HEK293 (cell line): ENCODE measurements at regions not wholly inside any gene's neighbourhood (a gene's known extent, or its start where the extent isn't known, plus 50 kb on each side); places are given as distances from the start of the nearest gene placed in this dataset.

ENCODE experiments used
- CTCF ChIA-PET: fragments of 350-600 bp; formaldehyde crosslinking; extraction: SDS; loops from one replicate; lab custom pipeline; 2021; ENCODE audit warnings: antibody characterized with exemption; lab: Yijun Ruan, JAX
- POLR2A ChIA-PET: fragments of 300-600 bp; formaldehyde crosslinking; extraction: SDS; loops from one replicate; lab custom pipeline; 2020; ENCODE audit warnings: antibody characterized with exemption, inconsistent platforms; lab: Yijun Ruan, JAX
- H3K27ac ChIP-seq: fragments of 200-500 bp; sonication (Bioruptor generic); 2 replicates; pipeline ENCODE4 v1.5.1; 2014; ENCODE audit warnings: low read depth, low read length, control low read depth, inconsistent platforms; ENCODE audit errors: extremely low read depth
- H3K36me3 ChIP-seq, 2 experiments: fragments of 200-500 bp in 1 of 2; sonication (Bioruptor generic) in 1 of 2; 1 replicate in 1 of 2; 2 replicates in 1 of 2; pipeline ENCODE4 v1.5.1; 2014 to 2017; ENCODE audit warnings: inconsistent platforms in 2 of 2, low read length in 2 of 2; ENCODE audit not compliant: control insufficient read depth in 2 of 2, insufficient read depth in 1 of 2
- H3K4me1 ChIP-seq: fragments of 200-500 bp; sonication (Bioruptor generic); 2 replicates; pipeline ENCODE4 v1.5.1; 2014; ENCODE audit warnings: mild to moderate bottlenecking, low read length, inconsistent platforms; ENCODE audit not compliant: control insufficient read depth, insufficient read depth
- H3K4me3 ChIP-seq: 2 replicates; pipeline ENCODE4 v1.5.1; 2011; ENCODE audit warnings: low read depth, mild to moderate bottlenecking, control low read depth, low read length, moderate library complexity
- H3K9me3 ChIP-seq: fragments of 200-500 bp; sonication (Bioruptor generic); 2 replicates; pipeline ENCODE4 v1.5.1; 2014; ENCODE audit warnings: low read depth, low read length, inconsistent platforms; ENCODE audit not compliant: control insufficient read depth, insufficient read depth
- KLF8 ChIP-seq: fragments of 450-650 bp; formaldehyde crosslinking; IDR thresholded peaks from 2 replicates; pipeline ENCODE4 v1.5.1; 2016; ENCODE audit warnings: missing biosample characterization, missing genetic modification characterization
- MEIS1 ChIP-seq: sonication (generic); formaldehyde crosslinking; IDR thresholded peaks from 2 replicates; pipeline ENCODE4 v1.8.1; 2022; ENCODE audit warnings: missing genetic modification reagents, mild to moderate bottlenecking, borderline replicate concordance
- RBAK ChIP-seq: fragments of 450-650 bp; formaldehyde crosslinking; IDR thresholded peaks from 2 replicates; pipeline ENCODE4 v1.5.1; 2016; ENCODE audit warnings: missing biosample characterization, missing genetic modification characterization
- TCF7L2 ChIP-seq: IDR thresholded peaks from 2 replicates; pipeline ENCODE4 v1.6.1; 2011; ENCODE audit warnings: low read depth, mild to moderate bottlenecking, inconsistent platforms, low read length, moderate library complexity, borderline replicate concordance
- ZBTB21 ChIP-seq: fragments of 450-650 bp; formaldehyde crosslinking; IDR thresholded peaks from 2 replicates; pipeline ENCODE4 v1.5.1; 2017; ENCODE audit warnings: missing biosample characterization, missing genetic modification characterization
- ZBTB48 ChIP-seq: fragments of 450-650 bp; formaldehyde crosslinking; IDR thresholded peaks from 2 replicates; pipeline ENCODE4 v1.5.1; 2016; ENCODE audit warnings: missing biosample characterization, missing genetic modification characterization
- ZBTB7A ChIP-seq: fragments of 450-650 bp; formaldehyde crosslinking; IDR thresholded peaks from 2 replicates; pipeline ENCODE4 v1.5.1; 2016; ENCODE audit warnings: low read depth, missing biosample characterization, missing genetic modification characterization
- ZNF121 ChIP-seq: fragments of 450-650 bp; formaldehyde crosslinking; IDR thresholded peaks from 2 replicates; pipeline ENCODE4 v1.5.1; 2016; ENCODE audit warnings: missing biosample characterization, missing genetic modification characterization
- ZNF174 ChIP-seq: fragments of 450-650 bp; formaldehyde crosslinking; IDR thresholded peaks from 2 replicates; pipeline ENCODE4 v1.5.0; 2017; ENCODE audit warnings: missing biosample characterization, mild to moderate bottlenecking, missing genetic modification characterization
- ZNF23 ChIP-seq: fragments of 450-650 bp; formaldehyde crosslinking; IDR thresholded peaks from 2 replicates; pipeline ENCODE4 v1.5.1; 2016; ENCODE audit warnings: missing biosample characterization, missing genetic modification characterization, borderline replicate concordance
- ZNF24 ChIP-seq: fragments of 450-650 bp; formaldehyde crosslinking; IDR thresholded peaks from 2 replicates; pipeline ENCODE4 v1.5.1; 2016; ENCODE audit warnings: missing biosample characterization, missing genetic modification characterization
- ZNF248 ChIP-seq: fragments of 450-650 bp; formaldehyde crosslinking; IDR thresholded peaks from 2 replicates; pipeline ENCODE4 v1.5.1; 2017; ENCODE audit warnings: missing biosample characterization, missing genetic modification characterization
- ZNF37A ChIP-seq: fragments of 450-650 bp; IDR thresholded peaks from 2 replicates; pipeline ENCODE4 v1.5.1; 2018; ENCODE audit warnings: missing biosample characterization, missing genetic modification characterization
- ZNF394 ChIP-seq: fragments of 450-650 bp; formaldehyde crosslinking; IDR thresholded peaks from 2 replicates; pipeline ENCODE4 v1.5.1; 2016; ENCODE audit warnings: missing biosample characterization, missing genetic modification characterization, mild to moderate bottlenecking, moderate library complexity, borderline replicate concordance
- ZNF501 ChIP-seq: fragments of 450-650 bp; formaldehyde crosslinking; IDR thresholded peaks from 2 replicates; pipeline ENCODE4 v1.5.1; 2016; ENCODE audit warnings: missing biosample characterization, missing genetic modification characterization
- ZNF529 ChIP-seq: fragments of 450-650 bp; formaldehyde crosslinking; IDR thresholded peaks from 2 replicates; pipeline ENCODE4 v1.5.1; 2017; ENCODE audit warnings: missing genetic modification characterization, missing biosample characterization; ENCODE audit not compliant: insufficient replicate concordance
- ZNF670 ChIP-seq: fragments of 450-650 bp; formaldehyde crosslinking; IDR thresholded peaks from 2 replicates; pipeline ENCODE4 v1.5.1; 2016; ENCODE audit warnings: missing biosample characterization, missing genetic modification characterization, low read depth
- ZNF701 ChIP-seq: fragments of 450-650 bp; formaldehyde crosslinking; IDR thresholded peaks from 2 replicates; pipeline ENCODE4 v1.5.1; 2016; ENCODE audit warnings: missing biosample characterization, missing genetic modification characterization
- ZNF830 ChIP-seq: fragments of 450-650 bp; IDR thresholded peaks from 2 replicates; pipeline ENCODE4 v1.5.0; 2018; ENCODE audit warnings: missing biosample characterization, missing genetic modification characterization, low read depth, mild to moderate bottlenecking, moderate library complexity
- ZNF837 ChIP-seq: fragments of 450-650 bp; formaldehyde crosslinking; IDR thresholded peaks from 2 replicates; pipeline ENCODE4 v1.5.1; 2016; ENCODE audit warnings: missing biosample characterization, missing genetic modification characterization
- ZXDB ChIP-seq: fragments of 450-650 bp; formaldehyde crosslinking; IDR thresholded peaks from 2 replicates; pipeline ENCODE4 v1.5.1; 2016; ENCODE audit warnings: missing biosample characterization, missing genetic modification characterization
- TF ChIP-seq, protein P1 (sequence below): fragments of 450-650 bp; formaldehyde crosslinking; IDR thresholded peaks from 2 replicates; pipeline ENCODE4 v1.5.1; 2016; ENCODE audit warnings: missing biosample characterization, missing genetic modification characterization
- TF ChIP-seq, protein P2 (sequence below): fragments of 450-650 bp; formaldehyde crosslinking; IDR thresholded peaks from 2 replicates; pipeline ENCODE4 v1.5.1; 2016; ENCODE audit warnings: missing biosample characterization, missing genetic modification characterization
- TF ChIP-seq, protein P3 (sequence below): fragments of 450-650 bp; formaldehyde crosslinking; IDR thresholded peaks from 2 replicates; pipeline ENCODE4 v1.5.1; 2016; ENCODE audit warnings: missing biosample characterization, missing genetic modification characterization
- TF ChIP-seq, protein P4 (sequence below): fragments of 450-650 bp; formaldehyde crosslinking; IDR thresholded peaks from 2 replicates; pipeline ENCODE4 v1.5.1; 2016; ENCODE audit warnings: missing biosample characterization, missing genetic modification characterization

DNA sequence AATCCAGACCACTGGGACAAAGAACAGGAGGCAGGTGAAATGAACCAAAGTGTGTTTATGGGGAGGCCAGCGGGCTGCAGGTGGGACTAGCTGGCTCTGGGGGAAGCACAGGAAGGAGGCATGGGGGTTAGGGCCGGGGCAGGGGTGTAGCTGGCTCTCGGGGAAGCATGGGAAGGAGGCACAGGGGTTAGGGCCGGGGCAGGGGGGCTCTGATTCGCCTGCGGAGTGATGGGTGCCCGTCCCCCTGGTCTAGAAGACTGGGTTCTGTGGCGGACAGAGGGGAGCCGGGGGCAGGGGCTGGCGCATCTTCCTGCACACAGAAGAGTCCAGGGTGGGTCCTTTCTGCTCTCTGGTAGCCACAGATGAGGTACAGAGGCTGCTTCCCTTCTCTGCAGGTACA is 310.3 kb downstream of the TMEM121 start:
- TF ChIP-seq ZNF37A (tag by site-specific recombination) = no peak
- no peak for TF ChIP-seq TCF7L2
- no peak for TF ChIP-seq ZNF837 (tag by site-specific recombination)
- TF ChIP-seq ZBTB7A (tag by site-specific recombination) = no peak
- no peak for TF ChIP-seq KLF8
- no peak for TF ChIP-seq ZNF121 (tag by site-specific recombination)
- no peak for TF ChIP-seq RBAK (tag by site-specific recombination)
- TF ChIP-seq ZBTB48 (tag by site-specific recombination) = no peak
- TF ChIP-seq, protein P1, sequence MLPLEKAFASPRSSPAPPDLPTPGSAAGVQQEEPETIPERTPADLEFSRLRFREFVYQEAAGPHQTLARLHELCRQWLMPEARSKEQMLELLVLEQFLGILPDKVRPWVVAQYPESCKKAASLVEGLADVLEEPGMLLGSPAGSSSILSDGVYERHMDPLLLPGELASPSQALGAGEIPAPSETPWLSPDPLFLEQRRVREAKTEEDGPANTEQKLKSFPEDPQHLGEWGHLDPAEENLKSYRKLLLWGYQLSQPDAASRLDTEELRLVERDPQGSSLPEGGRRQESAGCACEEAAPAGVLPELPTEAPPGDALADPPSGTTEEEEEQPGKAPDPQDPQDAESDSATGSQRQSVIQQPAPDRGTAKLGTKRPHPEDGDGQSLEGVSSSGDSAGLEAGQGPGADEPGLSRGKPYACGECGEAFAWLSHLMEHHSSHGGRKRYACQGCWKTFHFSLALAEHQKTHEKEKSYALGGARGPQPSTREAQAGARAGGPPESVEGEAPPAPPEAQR (tag by site-specific recombination) = no peak
- TF ChIP-seq ZNF701 = no peak
- no peak for TF ChIP-seq MEIS1 (CRISPR knock-in tag)
- TF ChIP-seq ZNF670 (tag by site-specific recombination) = no peak
- TF ChIP-seq ZNF24 = no peak
- no peak overlapping the region for H3K27ac ChIP-seq
- no peaks in the 10 kb centered on the region for H3K36me3 ChIP-seq
- H3K4me1 ChIP-seq = no peaks in the 10 kb centered on the region
- H3K9me3 ChIP-seq = no peaks in the 10 kb centered on the region
- CTCF ChIA-PET = no interaction called here
- POLR2A ChIA-PET = no interaction called here
- no peak overlapping the region for H3K4me3 ChIP-seq

DNA sequence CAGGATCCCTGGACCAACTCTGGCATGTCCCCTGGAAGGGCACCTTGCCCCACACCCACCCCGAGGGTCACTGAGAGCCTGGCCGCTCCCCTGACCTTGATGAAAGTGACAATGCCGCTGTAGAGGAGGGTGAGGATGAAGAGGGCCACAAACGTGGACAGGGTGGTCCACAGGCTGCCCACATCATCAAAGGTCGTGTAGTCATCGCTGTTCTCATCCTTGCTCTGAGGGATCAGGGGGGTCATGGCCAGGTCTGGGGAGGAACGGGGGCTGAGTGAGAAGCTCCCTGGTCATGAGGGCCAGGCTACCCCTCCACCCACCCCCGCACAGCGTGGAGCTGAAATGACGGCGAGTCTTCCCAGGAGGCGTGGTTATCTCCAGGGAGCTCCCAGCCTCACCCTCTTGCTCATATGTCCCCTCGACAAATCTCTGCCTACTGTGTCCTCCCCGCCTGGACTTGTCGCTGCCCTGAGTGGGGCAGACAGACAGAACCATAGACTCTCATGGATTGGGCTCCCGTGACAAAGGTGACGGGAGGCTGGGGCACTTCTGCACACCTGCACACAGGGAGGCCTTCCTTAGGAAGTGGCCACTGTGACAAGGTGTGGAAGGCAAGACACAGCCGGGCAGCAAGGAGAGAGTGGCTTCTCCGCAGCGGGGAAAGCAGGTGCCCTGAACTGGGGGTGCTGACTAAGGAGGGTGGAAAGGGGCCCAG is 311.1 kb downstream of the TMEM121 start:
- no peak overlapping the region for H3K27ac ChIP-seq
- no peaks in the 10 kb centered on the region for H3K4me1 ChIP-seq
- TF ChIP-seq ZNF23 (tag by site-specific recombination) (no peak), ZNF830 (no peak), ZXDB (no peak), ZNF501 (no peak), ZNF174 (no peak), ZNF529 (tag by site-specific recombination) (no peak), ZNF248 (tag by site-specific recombination) (no peak), ZNF394 (tag by site-specific recombination) (no peak), ZBTB21 (tag by site-specific recombination) (no peak), ZBTB7A (tag by site-specific recombination) (no peak)
- TF ChIP-seq, protein P2, sequence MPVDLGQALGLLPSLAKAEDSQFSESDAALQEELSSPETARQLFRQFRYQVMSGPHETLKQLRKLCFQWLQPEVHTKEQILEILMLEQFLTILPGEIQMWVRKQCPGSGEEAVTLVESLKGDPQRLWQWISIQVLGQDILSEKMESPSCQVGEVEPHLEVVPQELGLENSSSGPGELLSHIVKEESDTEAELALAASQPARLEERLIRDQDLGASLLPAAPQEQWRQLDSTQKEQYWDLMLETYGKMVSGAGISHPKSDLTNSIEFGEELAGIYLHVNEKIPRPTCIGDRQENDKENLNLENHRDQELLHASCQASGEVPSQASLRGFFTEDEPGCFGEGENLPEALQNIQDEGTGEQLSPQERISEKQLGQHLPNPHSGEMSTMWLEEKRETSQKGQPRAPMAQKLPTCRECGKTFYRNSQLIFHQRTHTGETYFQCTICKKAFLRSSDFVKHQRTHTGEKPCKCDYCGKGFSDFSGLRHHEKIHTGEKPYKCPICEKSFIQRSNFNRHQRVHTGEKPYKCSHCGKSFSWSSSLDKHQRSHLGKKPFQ (tag by site-specific recombination) = no peak
- TF ChIP-seq, protein P3, sequence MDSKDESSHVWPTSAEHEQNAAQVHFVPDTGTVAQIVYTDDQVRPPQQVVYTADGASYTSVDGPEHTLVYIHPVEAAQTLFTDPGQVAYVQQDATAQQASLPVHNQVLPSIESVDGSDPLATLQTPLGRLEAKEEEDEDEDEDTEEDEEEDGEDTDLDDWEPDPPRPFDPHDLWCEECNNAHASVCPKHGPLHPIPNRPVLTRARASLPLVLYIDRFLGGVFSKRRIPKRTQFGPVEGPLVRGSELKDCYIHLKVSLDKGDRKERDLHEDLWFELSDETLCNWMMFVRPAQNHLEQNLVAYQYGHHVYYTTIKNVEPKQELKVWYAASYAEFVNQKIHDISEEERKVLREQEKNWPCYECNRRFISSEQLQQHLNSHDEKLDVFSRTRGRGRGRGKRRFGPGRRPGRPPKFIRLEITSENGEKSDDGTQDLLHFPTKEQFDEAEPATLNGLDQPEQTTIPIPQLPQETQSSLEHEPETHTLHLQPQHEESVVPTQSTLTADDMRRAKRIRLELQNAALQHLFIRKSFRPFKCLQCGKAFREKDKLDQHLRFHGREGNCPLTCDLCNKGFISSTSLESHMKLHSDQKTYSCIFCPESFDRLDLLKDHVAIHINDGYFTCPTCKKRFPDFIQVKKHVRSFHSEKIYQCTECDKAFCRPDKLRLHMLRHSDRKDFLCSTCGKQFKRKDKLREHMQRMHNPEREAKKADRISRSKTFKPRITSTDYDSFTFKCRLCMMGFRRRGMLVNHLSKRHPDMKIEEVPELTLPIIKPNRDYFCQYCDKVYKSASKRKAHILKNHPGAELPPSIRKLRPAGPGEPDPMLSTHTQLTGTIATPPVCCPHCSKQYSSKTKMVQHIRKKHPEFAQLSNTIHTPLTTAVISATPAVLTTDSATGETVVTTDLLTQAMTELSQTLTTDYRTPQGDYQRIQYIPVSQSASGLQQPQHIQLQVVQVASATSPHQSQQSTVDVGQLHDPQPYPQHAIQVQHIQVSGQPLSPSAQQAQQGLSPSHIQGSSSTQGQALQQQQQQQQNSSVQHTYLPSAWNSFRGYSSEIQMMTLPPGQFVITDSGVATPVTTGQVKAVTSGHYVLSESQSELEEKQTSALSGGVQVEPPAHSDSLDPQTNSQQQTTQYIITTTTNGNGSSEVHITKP (tag by site-specific recombination) = no peak
- TF ChIP-seq, protein P4, sequence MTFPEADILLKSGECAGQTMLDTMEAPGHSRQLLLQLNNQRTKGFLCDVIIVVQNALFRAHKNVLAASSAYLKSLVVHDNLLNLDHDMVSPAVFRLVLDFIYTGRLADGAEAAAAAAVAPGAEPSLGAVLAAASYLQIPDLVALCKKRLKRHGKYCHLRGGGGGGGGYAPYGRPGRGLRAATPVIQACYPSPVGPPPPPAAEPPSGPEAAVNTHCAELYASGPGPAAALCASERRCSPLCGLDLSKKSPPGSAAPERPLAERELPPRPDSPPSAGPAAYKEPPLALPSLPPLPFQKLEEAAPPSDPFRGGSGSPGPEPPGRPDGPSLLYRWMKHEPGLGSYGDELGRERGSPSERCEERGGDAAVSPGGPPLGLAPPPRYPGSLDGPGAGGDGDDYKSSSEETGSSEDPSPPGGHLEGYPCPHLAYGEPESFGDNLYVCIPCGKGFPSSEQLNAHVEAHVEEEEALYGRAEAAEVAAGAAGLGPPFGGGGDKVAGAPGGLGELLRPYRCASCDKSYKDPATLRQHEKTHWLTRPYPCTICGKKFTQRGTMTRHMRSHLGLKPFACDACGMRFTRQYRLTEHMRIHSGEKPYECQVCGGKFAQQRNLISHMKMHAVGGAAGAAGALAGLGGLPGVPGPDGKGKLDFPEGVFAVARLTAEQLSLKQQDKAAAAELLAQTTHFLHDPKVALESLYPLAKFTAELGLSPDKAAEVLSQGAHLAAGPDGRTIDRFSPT (tag by site-specific recombination) = no peak
- H3K36me3 ChIP-seq = no peaks in the 10 kb centered on the region
- H3K4me3 ChIP-seq = no peak overlapping the region
- no peaks in the 10 kb centered on the region for H3K9me3 ChIP-seq
- POLR2A ChIA-PET = no interaction called here
- CTCF ChIA-PET = interaction anchor here (0.6 kb wide), 1 partner anchor 1390 kb away, joined by 3 read pairs; no protein-coding TSS in a partner anchor
